Spleen (tissue), 11 donors: ENCODE measurements at regions not wholly inside any gene's neighbourhood (a gene's known extent, or its start where the extent isn't known, plus 50 kb on each side); places are given as distances from the start of the nearest gene placed in this dataset.

ENCODE experiments used
- DNase-seq: peaks from one replicate; pipeline ENCODE4 v3.0.0-alpha.2; 2020
- H3K27ac ChIP-seq, 8 donors: fragments of 200-600 bp; sonication (generic) in 7 of 8; 1 replicate in 4 of 8; 2 replicates in 4 of 8; pipeline versions ENCODE4 v1.5.0 to v1.8.0; 2016 to 2021; ENCODE audit warnings: inconsistent platforms in 4 of 8, mild to moderate bottlenecking in 4 of 8, moderate library complexity in 1 of 8
- H3K27me3 ChIP-seq, 7 donors: fragments of 200-600 bp; sonication (generic) in 6 of 7; replicated peaks in 1 of 7; 1 replicate in 4 of 7; 2 replicates in 3 of 7; pipeline versions ENCODE4 v1.5.0 to v1.8.0; 2016 to 2021; ENCODE audit warnings: inconsistent platforms in 3 of 7, mild to moderate bottlenecking in 1 of 7
- H3K36me3 ChIP-seq, 6 donors: fragments of 200-600 bp; sonication (generic) in 5 of 6; 1 replicate in 4 of 6; 2 replicates in 2 of 6; pipeline versions ENCODE4 v1.5.0 to v1.8.0; 2016 to 2021; ENCODE audit warnings: inconsistent platforms in 2 of 6
- H3K4me1 ChIP-seq, 6 donors: fragments of 200-600 bp; sonication (generic) in 5 of 6; 1 replicate in 3 of 6; 2 replicates in 3 of 6; pipeline versions ENCODE4 v1.5.0 to v1.8.0; 2016 to 2021; ENCODE audit warnings: inconsistent platforms in 3 of 6
- H3K4me3 ChIP-seq, 8 donors: fragments of 200-600 bp; sonication (generic) in 7 of 8; 1 replicate in 4 of 8; 2 replicates in 4 of 8; pipeline versions ENCODE4 v1.5.0 to v1.8.0; 2016 to 2021; ENCODE audit warnings: inconsistent platforms in 4 of 8, mild to moderate bottlenecking in 4 of 8, moderate library complexity in 2 of 8
- H3K9me3 ChIP-seq, 8 donors: fragments of 200-600 bp; sonication (generic) in 7 of 8; 1 replicate in 4 of 8; 2 replicates in 4 of 8; pipeline versions ENCODE4 v1.5.0 to v1.8.0; 2016 to 2021; ENCODE audit warnings: inconsistent platforms in 4 of 8
- POLR2A ChIP-seq, 3 donors: fragments of 450-650 bp; IDR thresholded peaks; one replicate each; pipeline ENCODE4 v1.5.1; 2017; ENCODE audit warnings: antibody characterized with exemption in 3 of 3, mild to moderate bottlenecking in 1 of 3
- POLR2AphosphoS5 ChIP-seq, 3 donors: sonication (generic); formaldehyde crosslinking; IDR thresholded peaks; one replicate each; pipeline ENCODE4 v1.5.1; 2017; ENCODE audit warnings: antibody characterized with exemption in 3 of 3
- WGBS, 5 donors: extraction: QIAGEN DNeasy Blood & Tissue Kit in 3 of 5; methylation state at CpG; one replicate each; pipeline versions ENCODE4 v1.1.5 to v1.1.7; 2013 to 2018; 5-methylcytosine and 5-hydroxymethylcytosine counted together
- intact Hi-C: fragments of 100-400 bp; cut with DNase I; formaldehyde crosslinking; loops from one replicate; pipeline ENCODE4 v1.15.0; 2023; ENCODE audit warnings: low total_unique reads
- TF ChIP-seq, protein P1 (sequence below), 11 experiments: fragments of 200-600 bp in 7 of 11; fragments of 450-650 bp in 4 of 11; sonication (generic) in 4 of 11; IDR thresholded peaks in 8 of 11; conservative IDR thresholded peaks in 3 of 11; 1 replicate in 7 of 11; 2 replicates in 4 of 11; pipeline versions ENCODE4 v1.4.0 to v1.8.0; 2016 to 2021; ENCODE audit warnings: antibody characterized with exemption in 11 of 11, inconsistent platforms in 4 of 11, mild to moderate bottlenecking in 1 of 11
- donor health status: healthy with polysubstance abuse.
- donor health status: DM: no; HTN: no; CAD: no; lungs with moderate emphysema.
- donor health status: DM: no; HTN: no; CAD: no.
- donor health status: Bipolar disorder and iron deficiency.
- donor health status: healthy.
- donor health status: DM: no; HTN: no; CAD: no.
- donor health status: DM: yes; HTN: yes; CAD: no.

DNA sequence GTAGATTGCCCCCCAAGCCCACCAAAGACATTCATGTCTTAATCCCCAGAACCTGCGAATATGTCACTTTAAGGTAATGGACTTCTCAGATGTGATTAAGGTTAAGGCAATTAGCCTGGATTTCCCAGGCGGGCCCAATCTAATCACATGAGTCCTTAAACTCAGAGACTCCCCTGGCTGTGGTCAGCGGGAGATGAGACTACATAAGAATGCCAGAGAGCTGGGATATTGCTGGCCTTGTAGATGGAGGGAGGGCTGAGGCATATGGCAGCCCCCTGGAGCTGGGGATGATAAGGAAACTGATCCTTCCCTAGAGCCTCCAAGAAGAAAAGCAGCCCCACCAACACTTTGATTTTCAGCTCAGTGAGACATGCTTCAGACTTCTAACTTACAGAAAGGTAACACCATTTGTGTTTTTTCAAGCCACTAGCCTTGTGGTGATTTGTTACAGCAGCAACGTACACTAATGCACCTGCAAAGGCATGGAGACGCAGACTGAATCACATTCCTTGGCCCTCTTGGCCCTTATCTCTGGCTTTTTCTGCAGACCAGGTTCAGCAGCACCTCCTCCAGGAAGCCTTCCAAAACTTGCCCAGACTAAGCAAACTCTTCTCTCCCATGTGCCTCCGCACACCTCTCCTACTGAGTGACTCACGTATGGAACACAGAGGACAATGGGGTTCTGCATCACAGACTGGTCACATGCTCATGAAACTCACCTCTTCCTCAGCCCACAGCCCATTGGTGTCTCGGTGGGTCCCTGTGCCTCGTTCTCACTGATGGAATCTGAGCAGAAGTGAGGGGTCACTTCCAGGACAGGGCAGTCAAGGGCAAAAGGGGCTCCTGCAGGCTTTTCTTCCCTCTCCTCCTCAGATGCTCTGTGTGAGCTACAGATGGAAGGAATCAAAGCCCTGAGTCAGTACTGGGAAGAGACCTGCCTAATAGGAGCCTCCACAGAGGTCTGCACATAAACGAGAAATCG, 86.3 kb upstream of the HMGXB4 start:
- WGBS, 5 donors = 63 to 77% (median 76%) methylated on average over 11 of the region's 11 CpGs

DNA sequence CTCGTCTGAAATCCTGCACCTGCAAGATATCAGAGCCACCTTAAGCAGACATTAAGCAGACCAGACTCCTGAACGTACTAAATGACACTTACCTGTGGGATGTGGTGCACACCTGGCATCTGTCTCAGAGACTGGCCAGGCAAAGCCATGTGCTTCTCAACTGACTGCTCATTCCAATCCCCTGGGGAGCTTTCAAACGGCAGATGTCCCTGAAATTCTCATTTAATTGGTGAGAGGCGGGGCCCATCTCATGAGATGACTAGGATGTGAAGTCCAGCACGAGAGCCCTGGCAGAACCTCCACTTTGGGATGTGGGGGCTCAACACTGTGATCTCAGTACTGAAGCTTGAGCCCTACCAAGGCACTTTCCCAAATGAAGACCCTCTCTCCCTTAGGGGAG, 84.9 kb upstream of the HMGXB4 start:
- no peaks in the 10 kb centered on the region for H3K36me3 ChIP-seq
- H3K9me3 ChIP-seq = no peaks in the 10 kb centered on the region
- TF ChIP-seq POLR2A (IDR thresholded peaks at IDR 0.05) = no peak
- TF ChIP-seq, protein P1, sequence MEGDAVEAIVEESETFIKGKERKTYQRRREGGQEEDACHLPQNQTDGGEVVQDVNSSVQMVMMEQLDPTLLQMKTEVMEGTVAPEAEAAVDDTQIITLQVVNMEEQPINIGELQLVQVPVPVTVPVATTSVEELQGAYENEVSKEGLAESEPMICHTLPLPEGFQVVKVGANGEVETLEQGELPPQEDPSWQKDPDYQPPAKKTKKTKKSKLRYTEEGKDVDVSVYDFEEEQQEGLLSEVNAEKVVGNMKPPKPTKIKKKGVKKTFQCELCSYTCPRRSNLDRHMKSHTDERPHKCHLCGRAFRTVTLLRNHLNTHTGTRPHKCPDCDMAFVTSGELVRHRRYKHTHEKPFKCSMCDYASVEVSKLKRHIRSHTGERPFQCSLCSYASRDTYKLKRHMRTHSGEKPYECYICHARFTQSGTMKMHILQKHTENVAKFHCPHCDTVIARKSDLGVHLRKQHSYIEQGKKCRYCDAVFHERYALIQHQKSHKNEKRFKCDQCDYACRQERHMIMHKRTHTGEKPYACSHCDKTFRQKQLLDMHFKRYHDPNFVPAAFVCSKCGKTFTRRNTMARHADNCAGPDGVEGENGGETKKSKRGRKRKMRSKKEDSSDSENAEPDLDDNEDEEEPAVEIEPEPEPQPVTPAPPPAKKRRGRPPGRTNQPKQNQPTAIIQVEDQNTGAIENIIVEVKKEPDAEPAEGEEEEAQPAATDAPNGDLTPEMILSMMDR (IDR thresholded peaks at IDR 0.05 in 8 of 11, conservative IDR thresholded peaks at IDR 0.05 in 3 of 11) = no peak
- no peak for TF ChIP-seq POLR2AphosphoS5 (IDR thresholded peaks at IDR 0.05)
- intact Hi-C loops = no loop called here
- no peak overlapping the region for H3K27ac ChIP-seq
- peaks cover 0 to 45% (median 0%) of the 10 kb centered on the region in 7 donors for H3K27me3 ChIP-seq
- no peak for DNase-seq
- H3K4me1 ChIP-seq = no peaks in the 10 kb centered on the region
- H3K4me3 ChIP-seq = no peak overlapping the region
- 33 to 56% (median 48%) methylated on average over 5 of the region's 5 CpGs for WGBS, 5 donors

More for the DNA sequence above, 86.3 kb upstream of the HMGXB4 start:
- Histone ChIP-seq H3K4me1 (no peaks in the 10 kb centered on the region), H3K4me3 (no peak overlapping the region), H3K27ac (no peak overlapping the region), H3K36me3 (no peaks in the 10 kb centered on the region), H3K27me3 (peaks cover 0 to 46% (median 0%) of the 10 kb centered on the region in 7 donors), H3K9me3 (peaks cover 0 to 3% (median 0%) of the 10 kb centered on the region in 8 donors)
- no peak for DNase-seq
- intact Hi-C loops = no loop called here
- TF ChIP-seq, protein P1 (IDR thresholded peaks at IDR 0.05 in 8 of 11, conservative IDR thresholded peaks at IDR 0.05 in 3 of 11) = no peak
- TF ChIP-seq POLR2AphosphoS5 (IDR thresholded peaks at IDR 0.05) = no peak
- no peak for TF ChIP-seq POLR2A (IDR thresholded peaks at IDR 0.05)

DNA sequence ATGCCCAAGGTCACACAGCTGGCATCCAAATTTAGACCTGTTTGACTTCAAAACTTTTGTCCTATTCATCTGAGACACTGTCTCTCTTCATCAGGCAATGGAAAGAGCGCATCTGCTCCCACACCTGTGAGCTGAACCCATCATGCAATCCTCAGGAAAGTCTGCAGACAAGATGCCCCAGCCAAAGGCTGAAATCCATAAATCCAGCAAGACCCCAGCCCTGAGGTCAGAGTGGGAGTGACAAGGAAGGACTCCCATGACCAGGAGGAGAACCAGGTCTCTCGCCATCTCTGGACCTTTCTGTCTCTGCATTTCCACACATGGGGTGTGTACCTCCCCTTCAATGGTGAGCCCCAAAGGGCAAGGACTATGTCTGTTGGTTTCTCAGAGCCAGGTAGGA, 83.6 kb upstream of the HMGXB4 start:
- no peaks in the 10 kb centered on the region for H3K36me3 ChIP-seq
- no peak overlapping the region for H3K27ac ChIP-seq
- H3K27me3 ChIP-seq = peaks cover 0 to 57% (median 0%) of the 10 kb centered on the region in 7 donors
- no peaks in the 10 kb centered on the region for H3K4me1 ChIP-seq
- no peaks in the 10 kb centered on the region for H3K9me3 ChIP-seq
- DNase-seq = no peak
- no peak for TF ChIP-seq POLR2A (IDR thresholded peaks at IDR 0.05)
- TF ChIP-seq, protein P1 (IDR thresholded peaks at IDR 0.05 in 8 of 11, conservative IDR thresholded peaks at IDR 0.05 in 3 of 11) = no peak
- TF ChIP-seq POLR2AphosphoS5 (IDR thresholded peaks at IDR 0.05) = no peak
- 81 to 93% (median 87%) methylated on average over 2 of the region's 2 CpGs for WGBS, 5 donors
- intact Hi-C loops = no loop called here
- H3K4me3 ChIP-seq = no peak overlapping the region

DNA sequence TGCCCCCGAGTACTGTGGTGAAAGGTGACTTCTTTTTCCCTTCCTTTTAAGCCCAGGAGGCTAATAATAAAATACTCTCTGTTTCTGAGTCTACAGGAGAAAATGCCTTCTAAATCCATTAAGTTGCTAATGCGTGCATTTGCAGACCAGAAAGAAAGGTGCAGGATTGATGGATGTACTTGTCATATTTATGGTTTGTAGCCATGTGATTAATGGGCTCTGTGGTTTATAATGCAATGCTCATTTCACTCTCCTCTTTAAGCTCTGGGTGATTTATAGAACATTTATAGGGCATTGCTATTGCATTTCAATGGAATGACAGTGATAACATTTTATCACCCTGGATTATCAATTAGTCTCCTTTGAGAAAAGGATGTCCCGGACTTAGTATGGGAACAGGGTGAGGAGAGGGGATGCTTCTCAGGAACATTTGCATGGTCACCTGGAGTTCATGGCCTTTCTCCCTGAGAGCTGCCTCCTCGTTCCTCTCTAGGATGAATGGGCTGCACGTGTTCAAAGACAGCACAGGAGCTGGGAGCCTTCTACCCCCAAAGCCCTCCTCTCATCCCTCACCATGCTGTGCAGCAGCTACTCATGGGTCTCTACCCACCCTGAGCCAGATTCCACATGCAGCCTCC, 82.8 kb upstream of the HMGXB4 start:
- intact Hi-C loops = no loop called here
- Histone ChIP-seq H3K4me1 (no peaks in the 10 kb centered on the region), H3K36me3 (no peaks in the 10 kb centered on the region), H3K4me3 (no peak overlapping the region), H3K27me3 (peaks cover 0 to 60% (median 0%) of the 10 kb centered on the region in 7 donors), H3K9me3 (no peaks in the 10 kb centered on the region), H3K27ac (no peak overlapping the region)
- TF ChIP-seq, protein P1 (IDR thresholded peaks at IDR 0.05 in 8 of 11, conservative IDR thresholded peaks at IDR 0.05 in 3 of 11) = no peak
- TF ChIP-seq POLR2A (IDR thresholded peaks at IDR 0.05) (no peak), POLR2AphosphoS5 (IDR thresholded peaks at IDR 0.05) (no peak)
- 20 to 34% (median 29%) methylated on average over 5 of the region's 5 CpGs for WGBS, 5 donors
- no peak for DNase-seq
